Pons (tissue), 1 donor: ENCODE measurements at regions not wholly inside any gene's neighbourhood (a gene's known extent, or its start where the extent isn't known, plus 50 kb on each side); places are given as distances from the start of the nearest gene placed in this dataset.

Experiments
- DNase-seq: peaks from one replicate; pipeline ENCODE4 v3.0.0-alpha.2; 2016; ENCODE audit warnings: low spot score

- no peak for DNase-seq
Measured at GRCh38 chr5:84688566-84688965, 303.9 kb upstream of the EDIL3 start.

GRCh38 chr5:84685121-84685894 lies 300.6 kb upstream of the EDIL3 start:
- no peak for DNase-seq

DNA sequence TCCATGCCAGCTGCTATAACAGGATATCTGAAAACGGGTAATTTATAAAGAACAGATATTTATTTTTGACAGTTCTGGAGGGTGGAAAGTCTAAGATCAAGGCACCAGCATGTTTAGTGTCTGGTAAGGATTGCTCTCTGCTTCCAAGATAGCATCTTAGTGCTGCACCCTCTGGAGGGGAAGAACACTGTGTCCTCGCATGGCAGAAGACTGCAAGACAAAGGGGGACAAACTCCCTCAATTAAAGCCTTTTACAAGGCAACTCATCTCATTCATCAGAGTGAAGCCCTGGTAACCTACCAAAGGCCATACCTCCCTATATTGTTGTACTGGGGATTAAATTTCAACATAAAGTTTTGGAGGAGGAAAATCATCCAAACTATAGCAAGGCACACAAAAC lies 298.9 kb upstream of the EDIL3 start:
- no peak for DNase-seq

DNA sequence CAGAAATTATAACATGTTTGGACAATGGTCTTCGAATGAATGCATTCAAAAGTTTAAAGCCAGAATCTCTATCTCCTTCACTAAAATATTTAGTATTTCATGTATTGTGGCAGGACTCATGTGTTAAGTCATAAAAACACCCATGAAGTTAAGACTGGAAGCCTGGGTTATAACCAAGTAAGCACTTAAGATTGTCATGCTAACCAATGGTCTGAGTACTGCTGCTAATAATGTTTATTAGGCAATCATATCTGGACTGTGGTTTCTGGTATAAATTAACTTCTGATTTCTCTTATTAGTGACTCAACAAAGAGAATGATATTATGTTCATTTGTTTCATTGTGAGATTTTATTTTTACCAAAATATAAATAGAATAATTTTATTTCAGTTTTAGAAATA lies 297.9 kb upstream of the EDIL3 start:
- no peak for DNase-seq

DNA sequence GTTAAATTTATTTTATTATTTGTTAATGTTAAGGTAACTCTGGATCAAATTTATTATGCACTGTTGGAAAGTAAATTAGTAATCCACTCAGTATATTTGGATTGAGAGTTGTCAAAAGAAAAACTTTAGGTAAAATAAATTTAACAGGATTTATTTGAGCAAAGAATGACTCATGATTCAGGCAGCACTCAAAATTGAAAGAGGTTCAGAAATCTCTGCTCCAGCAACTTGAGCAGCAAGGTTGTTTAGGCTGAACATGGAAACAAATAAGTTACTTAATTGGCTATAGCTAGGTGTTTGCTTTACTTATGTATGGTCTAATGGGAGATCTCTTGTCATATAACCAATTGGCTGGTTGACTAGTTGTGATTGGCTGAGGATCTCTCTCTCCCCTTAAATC lies 296.2 kb upstream of the EDIL3 start:
- no peak for DNase-seq

DNA sequence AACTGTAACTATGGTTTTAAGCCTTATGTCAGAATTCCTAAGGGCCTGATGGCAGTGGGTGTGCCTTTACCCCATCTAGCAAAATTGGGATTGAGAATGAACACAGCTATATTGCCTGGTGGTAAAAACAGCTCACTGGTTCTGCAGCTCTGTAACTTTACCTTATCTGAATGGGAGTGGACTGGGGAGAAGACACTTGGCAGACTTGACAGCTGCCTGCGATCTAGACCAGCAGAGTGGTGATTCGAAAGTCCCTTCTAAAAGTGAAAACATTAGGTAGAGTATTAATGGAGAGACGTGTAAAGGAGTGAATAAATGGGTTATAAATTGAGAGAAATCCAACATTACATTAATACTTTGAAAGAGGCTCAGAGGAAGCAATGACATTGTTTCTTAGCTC lies 289.1 kb upstream of the EDIL3 start:
- no peak for DNase-seq

- DNase-seq, result no peak
Measured at GRCh38 chr5:84667576-84667975, 282.9 kb upstream of the EDIL3 start.

GRCh38 chr5:84650429-84650828 lies 265.7 kb upstream of the EDIL3 start:
- peak; percentile 53 for DNase-seq

- peak; percentile 83 for DNase-seq
Measured at GRCh38 chr5:84647581-84647980, 262.9 kb upstream of the EDIL3 start.

GRCh38 chr5:84642795-84643194 lies 258.1 kb upstream of the EDIL3 start:
- DNase-seq, result no peak

DNA sequence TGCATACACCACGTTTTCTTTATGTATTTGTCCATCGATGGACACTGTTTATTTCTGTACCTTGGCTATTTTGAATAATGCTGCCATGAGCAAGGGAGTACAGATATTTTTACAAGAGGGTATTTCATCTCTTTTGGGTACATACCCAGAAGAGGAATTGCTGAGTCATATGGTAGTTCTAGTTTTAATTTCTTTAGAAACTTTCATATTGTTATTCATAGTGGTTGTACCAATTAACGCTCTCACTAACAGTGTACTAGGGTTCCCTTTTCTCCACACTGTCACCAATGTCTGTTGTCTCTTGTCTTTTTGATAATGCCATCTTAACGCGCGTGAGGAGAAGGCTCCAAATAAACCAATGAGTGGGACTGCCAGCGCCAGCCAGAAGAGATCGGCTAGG lies 257.6 kb upstream of the EDIL3 start:
- DNase-seq, result no peak

DNA sequence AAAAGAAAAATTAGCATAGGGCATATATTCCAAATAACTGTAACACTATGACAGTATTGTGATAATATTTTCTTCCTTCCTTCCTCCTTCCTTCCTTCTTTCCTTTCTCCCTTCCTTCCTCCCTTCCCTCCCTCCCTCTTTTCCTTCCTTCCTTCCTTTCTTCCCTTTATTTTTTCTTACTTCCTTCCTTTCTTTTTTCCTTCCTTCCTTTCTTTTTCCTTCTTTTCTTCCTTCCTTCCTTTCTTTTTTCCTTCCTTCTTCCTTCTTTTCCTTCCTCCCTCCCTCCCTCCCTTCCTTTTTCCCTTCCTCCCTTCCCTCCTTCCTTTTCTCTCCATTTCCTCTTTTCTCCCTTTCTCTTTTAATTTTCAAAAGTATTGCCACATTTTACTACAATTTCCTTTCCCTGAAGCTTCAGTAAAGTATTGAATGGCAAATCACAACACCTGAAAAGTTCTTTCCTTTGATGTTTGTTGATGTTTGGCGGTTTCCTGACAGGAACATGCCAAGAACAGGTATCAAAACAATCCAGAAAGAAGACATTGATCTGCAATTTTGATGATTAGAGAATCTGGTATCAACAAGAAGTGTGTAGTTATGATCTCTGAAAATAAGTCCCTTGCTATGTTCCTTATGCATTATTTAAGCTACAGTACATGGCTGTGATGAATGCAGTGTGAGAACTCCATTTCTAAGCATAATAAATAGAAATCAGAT lies 253.1 kb upstream of the EDIL3 start:
- DNase-seq, result no peak

DNA sequence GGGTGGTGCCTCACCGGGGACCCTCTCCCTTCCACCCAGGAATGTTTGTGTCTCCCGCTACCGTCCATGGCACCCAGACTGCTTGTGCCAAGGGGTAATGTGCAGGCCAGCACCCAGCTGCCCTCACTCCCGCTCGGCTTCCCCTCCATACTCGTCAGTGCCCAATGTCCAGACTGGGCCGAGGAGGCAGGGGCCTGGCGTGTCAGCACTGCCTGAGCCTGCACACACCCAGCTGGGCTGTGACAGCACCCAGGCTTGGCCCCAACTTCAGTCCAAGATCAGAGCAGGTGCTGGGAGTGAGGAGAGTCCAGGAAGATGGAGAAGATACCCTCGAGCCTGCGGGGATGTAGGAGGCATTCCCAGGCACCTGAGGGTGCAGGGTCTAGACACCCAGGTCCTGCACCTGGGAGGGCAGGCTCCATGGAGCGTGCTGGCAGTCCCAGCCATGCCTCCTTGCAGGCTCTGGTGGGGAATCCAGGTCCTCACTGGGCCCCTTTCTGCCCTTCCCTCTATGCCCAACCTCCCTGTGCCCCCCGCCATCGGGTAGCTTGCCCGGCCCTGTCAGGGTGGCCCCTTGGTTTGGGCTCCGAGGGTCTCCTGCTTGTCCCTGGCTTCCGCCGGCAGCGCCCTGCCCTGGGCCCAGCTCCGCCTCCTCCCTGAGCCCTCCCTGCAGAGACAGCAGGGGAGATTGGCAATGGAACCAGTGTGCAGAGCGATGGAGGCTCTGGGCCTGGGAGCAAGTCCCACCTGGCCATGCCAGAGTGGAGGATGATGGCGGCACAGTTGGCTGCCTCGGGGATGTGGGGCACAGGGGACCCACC lies 250.8 kb upstream of the EDIL3 start:
- no peak for DNase-seq

- DNase-seq, result no peak
Measured at GRCh38 chr5:84634256-84634655, 249.6 kb upstream of the EDIL3 start.

DNA sequence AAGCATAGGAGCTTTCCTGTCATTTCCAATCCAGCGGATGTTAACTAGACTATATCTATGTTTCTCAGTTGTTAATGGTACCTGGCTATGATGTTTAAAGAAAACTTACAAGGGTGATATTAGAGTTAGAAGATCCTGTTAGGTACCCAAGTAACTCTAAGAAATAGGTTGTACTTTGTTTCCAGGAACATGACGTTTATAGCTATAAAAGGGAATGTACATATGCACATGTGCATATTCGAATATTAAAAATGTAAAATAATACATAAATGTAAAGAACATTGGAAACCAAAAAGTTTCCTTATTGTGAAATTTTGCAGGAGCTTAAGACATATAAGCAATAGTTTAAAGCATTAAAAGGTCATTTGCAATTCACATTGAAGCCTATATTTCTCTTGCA lies 247.7 kb upstream of the EDIL3 start:
- DNase-seq, result no peak

GRCh38 chr5:84628918-84629317 lies 244.2 kb upstream of the EDIL3 start:
- no peak for DNase-seq

- DNase-seq, result no peak
Measured at GRCh38 chr5:84623019-84623418, 238.3 kb upstream of the EDIL3 start.

DNA sequence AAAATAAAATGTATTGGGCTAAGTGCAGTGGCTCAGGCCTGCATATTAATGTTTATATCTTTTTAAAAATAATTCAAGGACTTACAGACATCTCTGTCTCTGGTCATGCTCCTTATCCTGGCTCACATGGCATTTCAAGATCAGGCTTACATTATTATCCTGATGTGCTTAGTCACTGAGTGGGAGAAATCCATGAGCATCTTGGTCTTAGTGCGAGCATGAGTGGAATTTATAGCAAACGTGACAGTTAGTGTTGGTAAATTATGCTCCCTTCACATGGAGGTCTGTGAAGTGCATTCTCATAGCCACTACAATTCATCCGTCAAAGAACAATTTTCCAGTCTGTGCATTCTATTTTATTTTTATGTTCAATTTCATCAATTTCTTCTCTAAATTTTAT lies 237.8 kb upstream of the EDIL3 start:
- DNase-seq, result no peak

DNA sequence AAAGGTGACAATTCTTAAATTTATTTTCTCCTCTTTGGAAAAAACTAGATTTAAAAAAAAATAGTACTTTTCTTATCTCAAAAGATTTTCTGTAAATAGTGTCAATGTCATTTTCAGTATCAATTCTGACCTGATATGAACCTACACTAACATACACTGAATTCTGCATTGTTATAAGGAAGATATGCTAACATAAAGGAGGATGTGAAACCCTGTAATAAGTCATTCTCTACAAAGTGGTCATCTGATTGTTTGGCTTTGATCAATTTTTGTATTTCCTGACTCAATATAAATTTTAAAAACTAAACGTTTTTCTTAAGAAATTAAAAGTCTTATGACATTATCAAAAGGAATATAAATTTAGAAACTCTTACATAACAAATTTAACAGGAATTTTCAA lies 233.6 kb upstream of the EDIL3 start:
- DNase-seq, result no peak

GRCh38 chr5:84614906-84615305 lies 230.2 kb upstream of the EDIL3 start:
- peak; percentile 40 for DNase-seq

GRCh38 chr5:84606784-84607183 lies 222.1 kb upstream of the EDIL3 start:
- DNase-seq, result no peak

DNA sequence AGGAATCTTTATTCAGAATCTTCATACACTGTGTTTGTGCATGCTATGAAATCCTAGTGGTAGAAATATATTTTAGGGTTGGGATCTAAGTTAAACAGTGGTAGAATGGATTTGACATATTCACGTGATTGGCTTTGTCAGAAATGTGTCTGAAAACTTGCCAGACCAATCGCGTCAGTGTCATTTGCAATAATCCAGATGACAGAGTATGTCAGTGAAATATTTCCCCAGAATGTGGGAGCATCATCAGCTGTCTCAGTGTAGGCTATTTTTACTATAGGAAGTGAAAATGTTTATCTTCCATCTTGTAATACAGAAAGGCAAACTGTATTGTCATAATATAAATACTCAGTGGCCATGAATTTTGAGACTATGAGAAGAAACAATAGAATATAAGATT lies 220.6 kb upstream of the EDIL3 start:
- no peak for DNase-seq
